LNCaP clone FGC (cell line): ENCODE measurements at regions not wholly inside any gene's neighbourhood (a gene's known extent, or its start where the extent isn't known, plus 50 kb on each side); places are given as distances from the start of the nearest gene placed in this dataset.

ENCODE experiments used
- DNase-seq: peaks from one replicate; pipeline ENCODE4 v3.0.0-alpha.2; 2011; ENCODE audit warnings: low read depth
- H3K4me3 ChIP-seq: 2 replicates; pipeline ENCODE4 v1.5.1; 2011; ENCODE audit warnings: mild to moderate bottlenecking, low read depth, low read length, control low read depth
- TF ChIP-seq, protein P1 (sequence below): IDR thresholded peaks from 2 replicates; pipeline ENCODE4 v1.5.1; 2012; ENCODE audit warnings: mild to moderate bottlenecking; ENCODE audit not compliant: control insufficient read depth, insufficient read depth; ENCODE audit errors: extremely low read depth

DNA sequence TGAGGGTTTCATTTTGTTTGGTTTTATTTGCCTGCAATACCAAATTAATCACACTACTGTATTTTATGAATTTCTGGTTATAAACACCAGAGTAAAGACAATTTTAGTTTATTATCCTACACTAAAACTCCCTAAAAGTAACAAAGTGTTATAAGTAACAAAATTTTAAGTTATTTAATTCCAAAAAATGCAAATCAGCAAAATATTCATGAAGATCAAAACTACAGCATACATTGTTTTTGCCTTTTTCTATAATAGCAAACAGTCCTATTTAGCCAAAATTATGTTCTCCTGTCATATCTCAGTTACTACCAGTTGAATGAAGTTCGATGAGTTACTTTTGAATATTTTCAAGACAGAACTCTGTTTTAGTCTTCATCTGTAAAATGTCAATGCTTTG, 132.7 kb upstream of the CYLC2 start:
- no peak for DNase-seq
- TF ChIP-seq, protein P1, sequence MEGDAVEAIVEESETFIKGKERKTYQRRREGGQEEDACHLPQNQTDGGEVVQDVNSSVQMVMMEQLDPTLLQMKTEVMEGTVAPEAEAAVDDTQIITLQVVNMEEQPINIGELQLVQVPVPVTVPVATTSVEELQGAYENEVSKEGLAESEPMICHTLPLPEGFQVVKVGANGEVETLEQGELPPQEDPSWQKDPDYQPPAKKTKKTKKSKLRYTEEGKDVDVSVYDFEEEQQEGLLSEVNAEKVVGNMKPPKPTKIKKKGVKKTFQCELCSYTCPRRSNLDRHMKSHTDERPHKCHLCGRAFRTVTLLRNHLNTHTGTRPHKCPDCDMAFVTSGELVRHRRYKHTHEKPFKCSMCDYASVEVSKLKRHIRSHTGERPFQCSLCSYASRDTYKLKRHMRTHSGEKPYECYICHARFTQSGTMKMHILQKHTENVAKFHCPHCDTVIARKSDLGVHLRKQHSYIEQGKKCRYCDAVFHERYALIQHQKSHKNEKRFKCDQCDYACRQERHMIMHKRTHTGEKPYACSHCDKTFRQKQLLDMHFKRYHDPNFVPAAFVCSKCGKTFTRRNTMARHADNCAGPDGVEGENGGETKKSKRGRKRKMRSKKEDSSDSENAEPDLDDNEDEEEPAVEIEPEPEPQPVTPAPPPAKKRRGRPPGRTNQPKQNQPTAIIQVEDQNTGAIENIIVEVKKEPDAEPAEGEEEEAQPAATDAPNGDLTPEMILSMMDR: no peak
- H3K4me3 ChIP-seq: no peak overlapping the region

DNA sequence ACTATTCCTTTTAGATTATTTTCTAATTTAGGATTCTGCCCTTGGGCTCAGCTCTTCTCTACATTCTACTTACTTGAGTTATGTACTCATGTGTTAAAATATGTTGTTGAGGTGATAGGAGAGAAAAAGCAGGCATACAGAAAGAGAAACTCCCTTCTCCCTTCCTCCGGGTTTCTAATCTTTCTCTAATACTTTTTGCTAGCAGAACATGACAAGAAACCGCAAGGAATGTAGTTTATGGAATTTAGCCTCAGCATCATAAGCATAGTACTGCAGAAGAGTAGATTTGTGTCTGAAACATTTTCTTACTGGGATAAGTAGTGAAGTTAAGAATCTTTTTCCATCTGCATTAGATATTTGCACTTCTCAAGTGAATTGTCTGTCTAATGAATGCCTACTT, 139.5 kb upstream of the CYLC2 start:
- TF ChIP-seq, protein P1: no peak
- no peak for DNase-seq
- H3K4me3 ChIP-seq: no peak overlapping the region

DNA sequence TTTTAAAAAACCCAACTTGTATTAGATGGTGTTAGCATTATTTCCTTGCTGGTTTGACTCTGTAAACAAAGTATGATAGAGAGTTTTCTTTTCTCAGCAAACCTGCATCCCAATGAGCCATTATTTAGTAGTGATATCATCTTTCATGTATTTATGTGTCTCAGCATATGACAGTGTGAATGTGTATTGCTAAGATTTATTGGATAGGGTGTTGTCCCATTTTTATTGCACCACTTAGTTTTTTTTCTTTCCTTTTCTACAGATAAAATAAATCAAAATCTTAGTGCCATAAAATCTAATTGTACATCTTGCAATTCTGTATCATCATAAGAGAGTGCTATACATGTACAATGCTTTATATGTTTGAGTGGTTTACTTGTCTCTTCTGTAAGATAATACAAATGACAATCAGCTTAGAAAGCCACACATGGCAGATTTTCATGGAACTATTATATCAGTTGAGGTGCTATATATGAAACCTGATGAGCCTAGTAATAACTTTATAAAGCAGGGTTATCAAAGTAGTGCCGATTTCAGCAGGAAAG, 149.2 kb upstream of the CYLC2 start:
- DNase-seq: no peak
- H3K4me3 ChIP-seq: no peak overlapping the region
- TF ChIP-seq, protein P1: no peak

DNA sequence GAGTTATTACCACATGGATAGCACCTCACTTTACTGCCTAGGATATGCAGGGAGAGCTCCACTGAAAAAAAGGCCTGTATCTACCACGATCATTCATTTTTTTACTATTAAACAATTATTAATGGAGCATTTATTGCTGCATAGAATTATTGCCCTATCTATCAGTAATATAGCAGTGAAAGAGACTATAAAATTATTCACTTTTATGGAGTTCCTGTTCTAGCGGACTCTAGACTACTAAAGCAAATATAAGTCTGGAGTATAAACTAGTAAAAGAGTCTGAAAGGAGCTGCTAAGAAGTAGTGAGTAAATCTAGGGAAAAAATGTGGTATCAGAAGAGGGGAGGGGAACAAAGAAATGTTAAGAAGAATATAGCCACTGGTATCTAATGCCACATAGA, 150.4 kb upstream of the CYLC2 start:
- H3K4me3 ChIP-seq: no peak overlapping the region
- TF ChIP-seq, protein P1: no peak

DNA sequence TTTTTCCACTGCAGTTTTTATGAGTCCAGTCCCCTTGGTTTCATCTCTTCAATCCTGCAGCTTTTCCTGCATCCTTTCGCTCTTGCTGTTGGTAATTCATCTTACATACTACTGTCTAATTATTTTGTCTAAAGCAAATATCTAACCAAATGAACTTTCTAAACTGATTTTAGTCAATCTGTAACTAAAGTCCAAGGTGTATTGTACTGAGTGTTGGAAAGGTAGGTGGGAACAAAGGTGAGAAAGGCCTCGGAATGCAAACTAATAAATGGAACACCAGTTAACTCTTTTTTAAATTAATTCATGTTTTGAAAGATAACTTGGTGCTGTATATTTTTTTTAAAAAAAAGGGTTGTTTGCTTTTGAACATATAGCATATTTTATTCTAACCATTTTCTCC, 152.7 kb upstream of the CYLC2 start:
- TF ChIP-seq, protein P1: no peak
- DNase-seq: no peak
- H3K4me3 ChIP-seq: no peak overlapping the region

More for the DNA sequence above, 150.4 kb upstream of the CYLC2 start:
- no peak for DNase-seq

DNA sequence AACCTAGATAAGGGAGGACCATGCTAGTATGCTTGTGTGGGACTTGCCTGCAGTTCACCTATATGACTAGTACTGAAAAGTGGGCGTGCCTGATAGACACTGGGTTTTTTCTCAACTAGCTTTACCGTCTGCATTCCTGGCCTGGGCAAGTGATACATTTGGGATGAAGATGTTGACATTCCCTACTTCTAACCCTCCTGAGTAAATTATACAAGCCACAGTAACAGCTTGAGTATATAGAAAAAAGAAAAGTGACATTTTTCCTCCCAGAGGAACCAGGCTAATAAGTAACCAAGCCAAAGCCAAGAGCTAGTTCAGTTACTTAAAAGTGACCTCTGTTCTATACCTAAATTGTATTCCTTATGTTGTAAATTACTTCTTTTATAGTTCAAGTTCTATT, 153.8 kb upstream of the CYLC2 start:
- no peak for DNase-seq
- TF ChIP-seq, protein P1: no peak
- no peak overlapping the region for H3K4me3 ChIP-seq

DNA sequence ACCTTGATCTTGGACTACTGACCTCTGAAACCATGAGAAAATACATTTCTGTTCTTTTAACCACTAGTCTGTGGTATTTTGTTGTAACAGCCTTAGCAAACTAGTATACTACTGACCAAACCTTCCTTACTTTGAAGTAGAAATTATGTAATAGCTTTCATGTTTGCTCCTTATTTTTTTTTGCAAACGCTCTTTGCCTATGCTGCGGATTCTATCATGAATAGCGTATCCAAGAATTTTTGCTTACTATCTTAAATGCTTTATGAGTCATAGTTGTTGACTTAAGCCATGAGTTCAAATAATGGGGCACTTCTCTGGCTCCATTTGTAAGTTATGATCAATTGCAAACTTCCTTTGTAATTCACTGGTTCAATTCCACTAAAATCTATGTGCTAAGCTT, 154.8 kb upstream of the CYLC2 start:
- no peak overlapping the region for H3K4me3 ChIP-seq
- TF ChIP-seq, protein P1: no peak
- DNase-seq: no peak
